ENCODE measurements at regions not wholly inside any gene's neighbourhood (a gene's known extent, or its start where the extent isn't known, plus 50 kb on each side); places are given as distances from the start of the nearest gene placed in this dataset.
"Not testable (repeated sequence)": the region's sequence is repeated elsewhere in the genome, so short reads cannot be mapped to it uniquely, and the experiment has no call there.

GRCh38 chr14:59130462-59130861, 58.0 kb upstream of the DAAM1 start:
- Histone ChIP-seq H3K9ac (ENCODE audit: low read length) (no peak overlapping the region), H3K4me1 (ENCODE audit: control insufficient read depth, insufficient read depth, low read length) (peaks cover 6% of the 10 kb centered on the region), H3K27me3 (replicated peaks; ENCODE audit: control insufficient read depth, insufficient read depth, low read length) (no peaks in the 10 kb centered on the region), H3K36me3 (ENCODE audit: control insufficient read depth, insufficient read depth, low read length, severe bottlenecking) (no peaks in the 10 kb centered on the region), H3K9me3 (ENCODE audit: control insufficient read depth, low read length) (no peaks in the 10 kb centered on the region), H3K4me3 (ENCODE audit: low read length) (no peak overlapping the region)
- no peak for DNase-seq (ENCODE audit: low read depth)

DNA sequence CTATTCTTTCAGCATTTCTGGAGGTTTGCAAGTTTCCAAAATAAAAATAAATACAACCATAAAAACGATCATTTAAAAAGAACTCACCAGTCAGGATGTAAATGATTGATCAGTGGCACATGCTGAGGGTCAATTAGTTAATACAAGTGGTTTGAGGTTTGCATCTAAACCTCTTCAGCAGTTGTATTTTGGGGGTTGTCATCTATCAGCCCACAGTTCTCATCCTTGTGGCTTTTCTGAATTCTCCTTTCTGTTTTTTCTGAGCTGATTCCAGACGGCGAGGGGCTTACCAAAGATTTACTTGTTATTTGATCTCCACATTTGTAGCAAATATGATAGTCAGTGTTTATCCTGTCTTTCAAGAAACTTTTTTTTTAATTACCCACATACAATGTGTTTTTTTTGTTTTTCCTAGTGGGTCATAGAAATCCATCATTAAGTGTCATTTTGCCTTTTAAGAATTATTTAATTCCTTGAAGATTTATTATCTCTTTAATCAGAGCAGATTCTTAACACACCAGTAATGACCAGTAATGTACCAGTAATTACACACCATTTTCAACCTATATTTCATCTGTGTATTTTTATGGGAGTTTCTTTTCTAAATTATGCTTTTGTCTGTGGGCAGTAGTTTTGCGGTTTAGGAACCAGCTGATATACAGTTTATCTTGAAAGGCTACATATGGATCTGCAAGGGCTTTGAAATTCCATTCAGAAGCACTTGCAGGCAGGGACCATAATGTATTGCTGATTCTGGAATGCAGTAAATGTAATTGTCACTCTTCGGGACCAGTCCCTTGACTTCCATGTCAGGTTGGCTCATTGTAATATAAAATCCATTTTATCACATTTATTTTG, 56.3 kb upstream of the DAAM1 start:
- Histone ChIP-seq H3K4me1 (ENCODE audit: control insufficient read depth, insufficient read depth, low read length) (peaks cover 6% of the 10 kb centered on the region), H3K36me3 (ENCODE audit: control insufficient read depth, insufficient read depth, low read length, severe bottlenecking) (no peaks in the 10 kb centered on the region), H3K9ac (ENCODE audit: low read length) (no peak overlapping the region), H3K9me3 (ENCODE audit: control insufficient read depth, low read length) (no peaks in the 10 kb centered on the region), H3K4me3 (ENCODE audit: low read length) (no peak overlapping the region), H3K27me3 (replicated peaks; ENCODE audit: control insufficient read depth, insufficient read depth, low read length) (no peaks in the 10 kb centered on the region)
- DNase-seq (ENCODE audit: low read depth), result no peak

GRCh38 chr14:59132796-59133494, 55.5 kb upstream of the DAAM1 start:
- no peaks in the 10 kb centered on the region for H3K9me3 ChIP-seq (ENCODE audit: control insufficient read depth, low read length)
- H3K9ac ChIP-seq (ENCODE audit: low read length), result no peak overlapping the region
- no peaks in the 10 kb centered on the region for H3K27me3 ChIP-seq (replicated peaks; ENCODE audit: control insufficient read depth, insufficient read depth, low read length)
- no peaks in the 10 kb centered on the region for H3K36me3 ChIP-seq (ENCODE audit: control insufficient read depth, insufficient read depth, low read length, severe bottlenecking)
- H3K4me3 ChIP-seq (ENCODE audit: low read length), result no peak overlapping the region
- H3K4me1 ChIP-seq (ENCODE audit: control insufficient read depth, insufficient read depth, low read length), result no peaks in the 10 kb centered on the region
- DNase-seq (ENCODE audit: low read depth), result no peak

DNA sequence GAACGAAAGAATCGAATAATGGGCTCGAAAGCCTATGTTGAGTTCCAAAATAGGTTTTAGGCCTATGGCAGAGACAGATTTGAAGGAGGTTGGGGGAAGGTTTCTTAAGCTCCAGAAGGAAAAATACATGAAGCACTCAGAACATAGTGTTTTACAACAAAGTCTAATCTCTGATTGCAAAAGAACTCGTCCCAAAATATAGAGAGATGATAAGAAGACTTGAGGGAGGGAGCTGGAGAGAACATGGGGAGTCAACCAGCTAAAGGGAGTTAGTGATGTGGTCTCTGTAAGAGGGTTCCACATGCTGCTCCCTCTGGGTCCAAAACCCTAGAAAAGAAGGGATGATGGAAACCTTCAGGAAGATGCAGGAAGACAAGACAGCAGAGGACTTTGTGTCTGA, 54.8 kb upstream of the DAAM1 start:
- H3K27me3 ChIP-seq (replicated peaks; ENCODE audit: control insufficient read depth, insufficient read depth, low read length), result no peaks in the 10 kb centered on the region
- H3K9me3 ChIP-seq (ENCODE audit: control insufficient read depth, low read length), result no peaks in the 10 kb centered on the region
- H3K4me1 ChIP-seq (ENCODE audit: control insufficient read depth, insufficient read depth, low read length), result no peaks in the 10 kb centered on the region
- no peak overlapping the region for H3K9ac ChIP-seq (ENCODE audit: low read length)
- H3K36me3 ChIP-seq (ENCODE audit: control insufficient read depth, insufficient read depth, low read length, severe bottlenecking), result no peaks in the 10 kb centered on the region
- DNase-seq (ENCODE audit: low read depth), result no peak
- no peak overlapping the region for H3K4me3 ChIP-seq (ENCODE audit: low read length)

- Histone ChIP-seq H3K4me1 (ENCODE audit: control insufficient read depth, insufficient read depth, low read length) (no peaks in the 10 kb centered on the region), H3K27me3 (replicated peaks; ENCODE audit: control insufficient read depth, insufficient read depth, low read length) (no peaks in the 10 kb centered on the region), H3K9ac (ENCODE audit: low read length) (no peak overlapping the region), H3K4me3 (ENCODE audit: low read length) (no peak overlapping the region), H3K36me3 (ENCODE audit: control insufficient read depth, insufficient read depth, low read length, severe bottlenecking) (no peaks in the 10 kb centered on the region), H3K9me3 (ENCODE audit: control insufficient read depth, low read length) (no peaks in the 10 kb centered on the region)
- no peak for DNase-seq (ENCODE audit: low read depth)
These were observed 54.2 kb upstream of the DAAM1 start for GRCh38 chr14:59134307-59134706.

DNA sequence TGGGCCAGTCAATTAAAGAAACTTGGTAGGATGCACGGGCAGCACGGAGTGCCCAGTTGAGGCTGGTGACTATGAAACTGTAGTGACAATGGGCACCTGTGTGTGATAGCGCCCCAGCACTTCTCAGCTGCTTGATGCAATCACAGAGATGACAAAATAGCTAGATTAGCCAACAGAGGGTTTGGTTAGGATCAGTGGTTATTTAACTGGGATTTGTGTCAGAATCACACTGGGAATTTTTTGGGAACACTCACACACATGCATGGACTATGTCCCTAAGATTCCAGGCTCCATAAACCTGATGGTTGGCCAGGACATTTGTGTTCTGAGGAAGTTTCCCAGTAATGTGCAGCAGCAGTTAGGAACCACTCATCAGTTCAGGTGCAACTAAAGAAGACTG, 51.2 kb upstream of the DAAM1 start:
- Histone ChIP-seq H3K4me3 (ENCODE audit: low read length) (no peak overlapping the region), H3K36me3 (ENCODE audit: control insufficient read depth, insufficient read depth, low read length, severe bottlenecking) (no peaks in the 10 kb centered on the region), H3K9me3 (ENCODE audit: control insufficient read depth, low read length) (no peaks in the 10 kb centered on the region), H3K27me3 (replicated peaks; ENCODE audit: control insufficient read depth, insufficient read depth, low read length) (no peaks in the 10 kb centered on the region), H3K9ac (ENCODE audit: low read length) (no peak overlapping the region), H3K4me1 (ENCODE audit: control insufficient read depth, insufficient read depth, low read length) (no peaks in the 10 kb centered on the region)
- DNase-seq (ENCODE audit: low read depth), result no peak

GRCh38 chr14:59138576-59138975, 49.9 kb upstream of the DAAM1 start:
- H3K4me1 ChIP-seq (ENCODE audit: control insufficient read depth, insufficient read depth, low read length); H3K9me3 ChIP-seq (ENCODE audit: control insufficient read depth, low read length); H3K9ac ChIP-seq (ENCODE audit: low read length); H3K36me3 ChIP-seq (ENCODE audit: control insufficient read depth, insufficient read depth, low read length, severe bottlenecking); H3K27me3 ChIP-seq (replicated peaks; ENCODE audit: control insufficient read depth, insufficient read depth, low read length); DNase-seq (ENCODE audit: low read depth); H3K4me3 ChIP-seq (ENCODE audit: low read length): not testable (repeated sequence)

Data from adipocyte (in vitro differentiated cells).